ENCODE measurements at regions not wholly inside any gene's neighbourhood (a gene's known extent, or its start where the extent isn't known, plus 50 kb on each side); places are given as distances from the start of the nearest gene placed in this dataset.

GRCh38 chr13:31947105-31947504, 84.5 kb upstream of the FRY start:
- no peak overlapping the region for H3K4me3 Mint-ChIP-seq (ENCODE audit: unreplicated experiment)
- H3K9me3 Mint-ChIP-seq (ENCODE audit: unreplicated experiment) = no peaks in the 10 kb centered on the region
- H3K27ac Mint-ChIP-seq (ENCODE audit: unreplicated experiment) = no peak overlapping the region
- no peaks in the 10 kb centered on the region for H3K36me3 Mint-ChIP-seq (ENCODE audit: unreplicated experiment)
- no peak for TF ChIP-seq CTCF (IDR thresholded peaks at IDR 0.05)
- no peaks in the 10 kb centered on the region for H3K27me3 Mint-ChIP-seq (ENCODE audit: unreplicated experiment)
- no peak for DNase-seq (ENCODE audit: extremely low spot score, unreplicated experiment)
- H3K4me1 Mint-ChIP-seq (ENCODE audit: unreplicated experiment) = peaks cover 10% of the 10 kb centered on the region

- Mint-ChIP-seq H3K9me3 (ENCODE audit: unreplicated experiment) (no peaks in the 10 kb centered on the region), H3K36me3 (ENCODE audit: unreplicated experiment) (no peaks in the 10 kb centered on the region), H3K27ac (ENCODE audit: unreplicated experiment) (no peak overlapping the region), H3K4me1 (ENCODE audit: unreplicated experiment) (peaks cover 10% of the 10 kb centered on the region), H3K4me3 (ENCODE audit: unreplicated experiment) (no peak overlapping the region), H3K27me3 (ENCODE audit: unreplicated experiment) (no peaks in the 10 kb centered on the region)
- DNase-seq (ENCODE audit: extremely low spot score, unreplicated experiment) = no peak
- TF ChIP-seq CTCF (IDR thresholded peaks at IDR 0.05) = no peak
Measured at GRCh38 chr13:31947506-31947905, 84.1 kb upstream of the FRY start.

GRCh38 chr13:31949486-31949885, 82.1 kb upstream of the FRY start:
- H3K9me3 Mint-ChIP-seq (ENCODE audit: unreplicated experiment) = no peaks in the 10 kb centered on the region
- H3K36me3 Mint-ChIP-seq (ENCODE audit: unreplicated experiment) = no peaks in the 10 kb centered on the region
- no peak for DNase-seq (ENCODE audit: extremely low spot score, unreplicated experiment)
- H3K4me3 Mint-ChIP-seq (ENCODE audit: unreplicated experiment) = no peak overlapping the region
- no peaks in the 10 kb centered on the region for H3K27me3 Mint-ChIP-seq (ENCODE audit: unreplicated experiment)
- TF ChIP-seq CTCF (IDR thresholded peaks at IDR 0.05) = no peak
- peaks cover 10% of the 10 kb centered on the region for H3K4me1 Mint-ChIP-seq (ENCODE audit: unreplicated experiment)
- H3K27ac Mint-ChIP-seq (ENCODE audit: unreplicated experiment) = no peak overlapping the region

DNA sequence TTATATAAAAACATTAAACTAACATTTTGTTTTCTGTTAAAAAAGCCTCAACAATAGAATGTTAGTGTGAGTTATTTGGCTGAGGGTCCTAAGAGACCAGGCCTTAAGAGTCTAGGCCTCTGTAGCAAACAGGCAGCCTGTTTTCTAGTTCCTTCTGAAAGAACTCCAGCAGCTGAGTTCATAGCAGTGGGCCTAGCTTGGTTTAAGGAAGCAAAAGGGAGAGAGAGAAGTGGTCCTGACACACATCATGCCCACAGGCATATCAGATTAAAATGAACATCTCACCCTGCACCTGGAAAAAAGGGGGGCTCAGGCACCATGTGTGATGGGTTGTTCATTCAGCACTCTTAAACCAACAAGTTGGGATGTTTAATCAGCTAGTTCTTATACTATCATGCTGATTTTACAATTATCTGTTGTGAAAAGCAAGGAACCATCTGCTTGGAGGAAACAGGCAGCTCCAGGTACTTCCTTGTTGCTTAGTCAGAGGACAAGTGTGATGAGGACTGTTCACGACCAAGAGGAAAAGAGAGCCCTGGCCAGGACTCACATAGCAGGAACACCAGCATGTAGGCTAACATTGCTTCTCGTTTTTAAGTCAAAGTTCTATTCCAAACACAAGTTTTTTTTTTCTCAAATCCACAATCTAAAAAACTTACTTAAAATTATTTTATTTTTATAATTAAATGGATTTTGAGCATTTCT, 81.3 kb upstream of the FRY start:
- TF ChIP-seq CTCF (IDR thresholded peaks at IDR 0.05) = no peak
- Mint-ChIP-seq H3K4me1 (ENCODE audit: unreplicated experiment) (peaks cover 10% of the 10 kb centered on the region), H3K36me3 (ENCODE audit: unreplicated experiment) (no peaks in the 10 kb centered on the region), H3K4me3 (ENCODE audit: unreplicated experiment) (no peak overlapping the region), H3K9me3 (ENCODE audit: unreplicated experiment) (no peaks in the 10 kb centered on the region), H3K27me3 (ENCODE audit: unreplicated experiment) (no peaks in the 10 kb centered on the region), H3K27ac (ENCODE audit: unreplicated experiment) (no peak overlapping the region)
- no peak for DNase-seq (ENCODE audit: extremely low spot score, unreplicated experiment)

DNA sequence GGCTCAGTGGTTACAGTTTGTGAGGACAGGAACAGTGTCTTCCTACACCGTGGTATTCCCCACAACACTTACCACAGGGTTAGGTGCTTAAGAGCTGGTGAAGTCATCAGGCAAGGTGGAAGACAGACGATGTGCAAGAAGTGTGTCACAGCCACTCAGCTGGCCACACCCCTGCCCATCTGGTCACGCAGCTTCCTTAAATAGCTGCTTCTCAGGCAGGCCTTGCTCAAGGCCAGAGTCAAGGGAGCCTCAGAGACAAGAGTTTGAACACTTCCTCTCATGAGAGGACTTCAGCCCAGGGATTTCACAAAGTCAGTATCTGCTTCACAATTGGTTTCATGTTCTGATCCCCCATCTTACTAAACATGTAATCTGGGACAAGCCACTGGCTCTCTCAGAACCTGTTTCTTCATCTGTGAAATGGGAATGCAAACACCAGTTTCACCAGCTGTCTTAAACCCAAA, 80.3 kb upstream of the FRY start:
- H3K27ac Mint-ChIP-seq (ENCODE audit: unreplicated experiment) = no peak overlapping the region
- no peaks in the 10 kb centered on the region for H3K27me3 Mint-ChIP-seq (ENCODE audit: unreplicated experiment)
- DNase-seq (ENCODE audit: extremely low spot score, unreplicated experiment) = no peak
- H3K9me3 Mint-ChIP-seq (ENCODE audit: unreplicated experiment) = no peaks in the 10 kb centered on the region
- H3K36me3 Mint-ChIP-seq (ENCODE audit: unreplicated experiment) = no peaks in the 10 kb centered on the region
- TF ChIP-seq CTCF (IDR thresholded peaks at IDR 0.05) = no peak
- peaks cover 9% of the 10 kb centered on the region for H3K4me1 Mint-ChIP-seq (ENCODE audit: unreplicated experiment)
- H3K4me3 Mint-ChIP-seq (ENCODE audit: unreplicated experiment) = no peak overlapping the region

Data from osteocyte (in vitro differentiated cells).